ENCODE measurements at regions not wholly inside any gene's neighbourhood (a gene's known extent, or its start where the extent isn't known, plus 50 kb on each side); places are given as distances from the start of the nearest gene placed in this dataset.

DNA sequence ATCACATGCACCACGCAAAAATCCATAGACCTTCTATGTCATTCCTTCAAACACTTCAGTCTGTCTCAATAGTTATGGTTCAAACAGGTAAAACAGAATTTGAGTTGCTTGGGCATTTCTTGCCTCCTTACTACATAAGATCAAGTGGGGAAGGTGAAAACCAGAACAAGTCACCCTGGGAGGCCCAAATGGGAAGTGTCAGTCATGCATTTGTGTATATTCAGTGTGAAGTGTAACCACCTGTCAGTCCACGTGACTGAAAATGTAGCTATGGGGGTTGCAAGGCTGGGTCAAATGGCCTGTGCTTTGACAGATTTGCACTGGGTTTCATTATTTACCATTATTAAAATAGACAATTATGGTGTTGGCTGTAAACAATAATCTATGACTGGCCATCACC, 176.6 kb upstream of the VIPR2 start:
- no peak for TF ChIP-seq EZH2phosphoT487 (IDR thresholded peaks at IDR 0.05; ENCODE audit: borderline replicate concordance, low read depth, low read length)
- no peak overlapping the region for H2AFZ ChIP-seq (ENCODE audit: low read length)
- no peaks in the 10 kb centered on the region for H3K79me2 ChIP-seq (ENCODE audit: insufficient read depth, low read depth, low read length)
- no peaks in the 10 kb centered on the region for H3K9me2 ChIP-seq (ENCODE audit: insufficient read depth, low read length)
- H3K4me1 ChIP-seq (ENCODE audit: insufficient read depth, low read length, poor library complexity, severe bottlenecking), result no peaks in the 10 kb centered on the region
- no peak overlapping the region for H3K27ac ChIP-seq (ENCODE audit: low read depth, low read length, poor library complexity, severe bottlenecking)
- H3K36me3 ChIP-seq (ENCODE audit: insufficient read depth, low read length), result no peaks in the 10 kb centered on the region
- DNase-seq (ENCODE audit: low spot score), result no peak
- no TSS peak for BruUV-seq (replicated peaks)
- ChIA-PET POLR2A (no interaction called here), CTCF (ENCODE audit: unreplicated experiment) (no interaction called here)
- H3K4me3 ChIP-seq (ENCODE audit: low read depth, low read length, poor library complexity, severe bottlenecking), result no peak overlapping the region
- H3K4me2 ChIP-seq (ENCODE audit: low read length), result no peak overlapping the region
- H3K9me3 ChIP-seq (ENCODE audit: low read length), result no peaks in the 10 kb centered on the region
- intact Hi-C loops (cut with micrococcal nuclease; ENCODE audit: unreplicated experiment), result no loop called here
- no peaks in the 10 kb centered on the region for H4K20me1 ChIP-seq (ENCODE audit: insufficient read depth, low read length)

DNA sequence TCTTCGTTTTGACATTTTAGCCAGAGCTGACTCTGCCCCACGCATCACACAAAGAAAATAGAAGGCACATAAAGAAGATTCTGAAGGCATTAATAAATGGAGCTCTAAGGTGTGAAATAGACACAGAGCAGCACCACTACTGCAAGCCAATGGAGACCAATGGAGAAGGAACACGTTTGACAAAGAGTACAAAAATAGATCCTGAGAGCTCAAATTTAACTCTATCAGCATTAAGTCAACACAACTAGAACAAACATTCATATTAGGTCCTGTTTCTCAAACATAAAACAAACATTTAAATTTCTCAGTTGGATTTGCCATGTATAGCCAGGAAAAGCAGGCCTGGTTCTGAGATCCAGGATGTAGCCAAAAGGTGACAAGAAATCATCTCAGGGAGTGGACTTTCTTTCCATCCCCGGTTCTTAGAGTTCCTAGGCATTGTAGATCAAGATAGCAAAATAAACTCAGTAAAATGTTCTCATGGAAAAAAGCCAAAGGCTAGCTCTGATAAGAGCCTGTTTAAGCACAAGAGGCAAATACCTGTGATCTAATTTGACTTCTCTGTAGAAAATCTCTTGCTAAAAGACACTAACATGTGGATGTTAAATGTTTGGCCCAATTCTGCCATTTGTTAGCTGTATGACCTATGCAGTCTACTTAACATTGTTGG, 174.2 kb upstream of the VIPR2 start:
- Histone ChIP-seq H3K27ac (ENCODE audit: low read depth, low read length, poor library complexity, severe bottlenecking) (no peak overlapping the region), H3K4me1 (ENCODE audit: insufficient read depth, low read length, poor library complexity, severe bottlenecking) (no peaks in the 10 kb centered on the region), H2AFZ (ENCODE audit: low read length) (no peak overlapping the region), H4K20me1 (ENCODE audit: insufficient read depth, low read length) (no peaks in the 10 kb centered on the region), H3K9me2 (ENCODE audit: insufficient read depth, low read length) (no peaks in the 10 kb centered on the region), H3K4me2 (ENCODE audit: low read length) (no peak overlapping the region), H3K4me3 (ENCODE audit: low read depth, low read length, poor library complexity, severe bottlenecking) (no peak overlapping the region), H3K9me3 (ENCODE audit: low read length) (no peaks in the 10 kb centered on the region), H3K36me3 (ENCODE audit: insufficient read depth, low read length) (no peaks in the 10 kb centered on the region), H3K79me2 (ENCODE audit: insufficient read depth, low read depth, low read length) (no peaks in the 10 kb centered on the region)
- CTCF ChIA-PET (ENCODE audit: unreplicated experiment), result no interaction called here
- intact Hi-C loops (cut with micrococcal nuclease; ENCODE audit: unreplicated experiment), result no loop called here
- POLR2A ChIA-PET, result interaction anchor here (1.5 kb wide), 1 partner anchor 9 kb away, joined by 4 read pairs; no protein-coding TSS in a partner anchor
- BruUV-seq (replicated peaks), result no TSS peak
- no peak for DNase-seq (ENCODE audit: low spot score)
- TF ChIP-seq EZH2phosphoT487 (IDR thresholded peaks at IDR 0.05; ENCODE audit: borderline replicate concordance, low read depth, low read length), result no peak
- TF ChIP-seq, protein P1, sequence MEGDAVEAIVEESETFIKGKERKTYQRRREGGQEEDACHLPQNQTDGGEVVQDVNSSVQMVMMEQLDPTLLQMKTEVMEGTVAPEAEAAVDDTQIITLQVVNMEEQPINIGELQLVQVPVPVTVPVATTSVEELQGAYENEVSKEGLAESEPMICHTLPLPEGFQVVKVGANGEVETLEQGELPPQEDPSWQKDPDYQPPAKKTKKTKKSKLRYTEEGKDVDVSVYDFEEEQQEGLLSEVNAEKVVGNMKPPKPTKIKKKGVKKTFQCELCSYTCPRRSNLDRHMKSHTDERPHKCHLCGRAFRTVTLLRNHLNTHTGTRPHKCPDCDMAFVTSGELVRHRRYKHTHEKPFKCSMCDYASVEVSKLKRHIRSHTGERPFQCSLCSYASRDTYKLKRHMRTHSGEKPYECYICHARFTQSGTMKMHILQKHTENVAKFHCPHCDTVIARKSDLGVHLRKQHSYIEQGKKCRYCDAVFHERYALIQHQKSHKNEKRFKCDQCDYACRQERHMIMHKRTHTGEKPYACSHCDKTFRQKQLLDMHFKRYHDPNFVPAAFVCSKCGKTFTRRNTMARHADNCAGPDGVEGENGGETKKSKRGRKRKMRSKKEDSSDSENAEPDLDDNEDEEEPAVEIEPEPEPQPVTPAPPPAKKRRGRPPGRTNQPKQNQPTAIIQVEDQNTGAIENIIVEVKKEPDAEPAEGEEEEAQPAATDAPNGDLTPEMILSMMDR (conservative IDR thresholded peaks at IDR 0.05; ENCODE audit: low read length), result no peak

DNA sequence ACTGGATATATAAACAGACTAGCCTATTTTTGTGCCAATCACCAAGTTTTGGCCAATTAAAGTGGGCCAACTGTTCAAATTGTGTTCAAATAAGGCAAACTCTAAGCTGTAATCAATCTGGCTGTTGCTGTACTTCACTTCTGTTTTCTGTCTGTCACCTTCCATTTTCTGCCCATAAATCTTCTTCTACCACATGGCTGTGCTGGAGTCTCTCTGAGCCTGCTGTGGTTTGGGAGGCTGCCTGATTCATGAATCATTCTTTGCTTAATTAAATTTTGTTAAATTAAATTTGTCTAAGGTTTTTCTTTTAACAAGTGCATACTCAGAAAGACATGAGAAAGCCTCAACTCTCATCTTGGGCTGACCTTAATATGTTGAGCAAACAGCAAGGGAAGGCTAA, 172.6 kb upstream of the VIPR2 start:
- H3K79me2 ChIP-seq (ENCODE audit: insufficient read depth, low read depth, low read length), result no peaks in the 10 kb centered on the region
- H3K27ac ChIP-seq (ENCODE audit: low read depth, low read length, poor library complexity, severe bottlenecking), result no peak overlapping the region
- no peaks in the 10 kb centered on the region for H3K36me3 ChIP-seq (ENCODE audit: insufficient read depth, low read length)
- no peak overlapping the region for H2AFZ ChIP-seq (ENCODE audit: low read length)
- no peak for DNase-seq (ENCODE audit: low spot score)
- TF ChIP-seq, protein P1 (conservative IDR thresholded peaks at IDR 0.05; ENCODE audit: low read length), result no peak
- no peak for TF ChIP-seq EZH2phosphoT487 (IDR thresholded peaks at IDR 0.05; ENCODE audit: borderline replicate concordance, low read depth, low read length)
- no peaks in the 10 kb centered on the region for H3K9me3 ChIP-seq (ENCODE audit: low read length)
- H3K4me1 ChIP-seq (ENCODE audit: insufficient read depth, low read length, poor library complexity, severe bottlenecking), result no peaks in the 10 kb centered on the region
- H4K20me1 ChIP-seq (ENCODE audit: insufficient read depth, low read length), result no peaks in the 10 kb centered on the region
- H3K9me2 ChIP-seq (ENCODE audit: insufficient read depth, low read length), result no peaks in the 10 kb centered on the region
- intact Hi-C loops (cut with micrococcal nuclease; ENCODE audit: unreplicated experiment), result no loop called here
- no TSS peak for BruUV-seq (replicated peaks)
- no peak overlapping the region for H3K4me3 ChIP-seq (ENCODE audit: low read depth, low read length, poor library complexity, severe bottlenecking)
- POLR2A ChIA-PET, result no interaction called here
- no peak overlapping the region for H3K4me2 ChIP-seq (ENCODE audit: low read length)
- CTCF ChIA-PET (ENCODE audit: unreplicated experiment), result no interaction called here
